Stromal cell of bone marrow (primary cell): ENCODE measurements at regions not wholly inside any gene's neighbourhood (a gene's known extent, or its start where the extent isn't known, plus 50 kb on each side); places are given as distances from the start of the nearest gene placed in this dataset.
"Not testable (repeated sequence)": the region's sequence is repeated elsewhere in the genome, so short reads cannot be mapped to it uniquely, and the experiment has no call there.

ENCODE experiments used
- DNase-seq: peaks from one replicate; pipeline ENCODE4 v3.0.0-alpha.2; 2012; ENCODE audit warnings: low read depth

DNA sequence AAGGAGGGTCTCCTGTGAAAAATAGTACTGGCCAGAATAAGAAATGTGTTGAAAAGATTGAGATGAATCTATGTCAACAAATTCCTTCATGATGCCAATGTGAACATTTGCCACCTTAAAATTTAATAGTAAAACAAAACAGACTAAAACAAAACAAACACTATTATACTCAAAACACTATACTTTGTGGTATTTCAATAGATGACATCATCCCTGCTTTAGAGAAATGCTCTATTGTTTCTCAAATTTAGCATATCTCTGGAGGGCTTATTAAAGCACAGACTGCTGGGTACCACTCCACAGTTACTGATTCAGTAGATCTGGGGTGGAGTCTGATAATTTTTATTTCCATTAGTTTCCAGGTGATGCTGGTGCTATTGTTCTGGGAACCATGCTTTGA is 579.4 kb upstream of the FAM98A start:
- DNase-seq = no peak

DNA sequence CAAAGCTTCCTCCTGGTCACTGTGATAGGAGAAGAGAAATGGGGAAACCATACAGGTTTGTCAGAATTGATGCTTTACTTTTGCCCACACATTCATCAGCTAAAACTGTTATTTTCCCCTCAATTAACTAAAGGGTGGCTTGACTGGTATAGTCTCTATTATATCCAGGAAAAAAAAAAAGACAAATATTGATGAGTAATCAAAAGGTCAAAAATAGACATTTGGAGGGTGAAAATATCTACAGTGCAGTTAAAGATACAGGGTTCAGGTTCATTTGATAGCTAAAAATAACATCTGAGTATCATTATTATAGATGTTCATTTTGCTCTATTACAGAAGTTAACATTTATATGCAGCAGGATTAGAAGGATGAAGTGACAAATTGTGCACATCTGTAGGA is 577.6 kb upstream of the FAM98A start:
- DNase-seq = no peak

DNA sequence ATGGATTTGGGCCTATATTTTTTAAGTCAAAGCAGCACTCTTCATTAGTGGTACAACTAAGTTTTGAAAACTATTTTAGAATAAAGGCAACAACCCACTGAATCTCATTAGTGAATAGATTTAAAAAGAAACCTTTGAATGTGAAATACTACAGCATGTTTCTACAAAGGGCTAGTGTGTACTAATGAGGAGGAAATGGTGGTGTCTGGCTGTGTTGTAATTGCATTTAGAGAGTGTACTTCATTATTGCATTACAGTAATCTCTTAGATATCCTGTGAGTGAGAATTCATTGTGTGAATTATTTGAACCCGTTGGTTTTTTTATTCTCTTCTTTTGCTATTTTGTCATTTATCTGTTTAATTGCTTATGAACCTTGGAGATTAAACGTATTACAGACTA is 575.4 kb upstream of the FAM98A start:
- no peak for DNase-seq

DNA sequence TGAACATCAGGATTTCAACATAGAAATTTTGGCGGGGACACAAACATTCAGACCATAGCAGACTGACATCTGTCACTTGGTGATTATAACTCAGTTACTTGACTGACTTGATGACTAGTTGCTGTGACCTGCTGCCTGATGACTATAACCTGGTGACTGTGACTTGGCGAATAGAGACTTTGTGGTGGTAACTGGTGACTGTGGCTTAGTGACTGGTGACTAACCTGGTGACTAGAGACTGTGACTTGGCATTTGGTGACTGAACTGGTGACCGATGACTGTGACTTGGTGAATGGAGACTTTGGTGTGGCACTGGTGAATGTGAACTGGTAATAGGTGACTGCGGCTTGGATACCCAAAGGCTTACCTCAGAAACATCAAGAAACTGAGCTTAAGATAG is 563.1 kb upstream of the FAM98A start:
- DNase-seq = no peak

DNA sequence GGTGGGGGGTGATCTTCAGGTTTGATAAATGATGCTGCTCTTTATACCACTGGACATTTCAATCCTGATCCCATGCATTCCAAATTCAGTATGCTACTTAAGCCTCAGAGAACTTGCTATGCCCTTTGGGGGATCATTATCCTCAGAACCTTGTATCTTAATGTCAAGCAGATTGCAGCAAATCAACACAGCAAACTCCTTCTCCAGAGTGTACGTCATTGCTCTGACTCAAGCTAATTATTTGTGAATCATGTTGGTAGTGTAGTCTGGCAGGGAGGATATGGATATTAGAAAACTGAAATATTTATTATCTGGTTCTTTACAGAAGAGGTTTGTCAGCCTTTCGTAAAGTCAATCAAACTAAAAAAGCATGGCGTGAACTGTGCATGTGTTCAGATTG is 562.5 kb upstream of the FAM98A start:
- peak; percentile 2 for DNase-seq

DNA sequence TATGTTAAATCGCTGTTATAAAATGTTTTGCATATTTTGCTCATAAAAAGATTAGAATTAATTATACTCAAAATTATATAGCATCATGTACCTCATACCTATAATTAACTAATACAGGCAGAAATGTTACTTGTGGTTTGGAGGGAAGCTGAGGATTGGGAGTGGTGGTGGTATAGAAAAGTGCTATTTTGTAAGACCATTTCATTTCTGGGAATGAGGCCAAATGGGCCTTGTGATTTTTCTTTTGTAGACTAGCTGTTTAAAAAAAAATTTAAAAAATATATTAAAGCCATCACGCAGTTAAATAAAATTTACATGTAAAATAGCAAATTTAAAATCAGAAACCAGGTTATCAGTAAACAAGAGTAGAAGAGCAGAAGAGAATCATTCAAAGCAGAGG is 560.8 kb upstream of the FAM98A start:
- no peak for DNase-seq

DNA sequence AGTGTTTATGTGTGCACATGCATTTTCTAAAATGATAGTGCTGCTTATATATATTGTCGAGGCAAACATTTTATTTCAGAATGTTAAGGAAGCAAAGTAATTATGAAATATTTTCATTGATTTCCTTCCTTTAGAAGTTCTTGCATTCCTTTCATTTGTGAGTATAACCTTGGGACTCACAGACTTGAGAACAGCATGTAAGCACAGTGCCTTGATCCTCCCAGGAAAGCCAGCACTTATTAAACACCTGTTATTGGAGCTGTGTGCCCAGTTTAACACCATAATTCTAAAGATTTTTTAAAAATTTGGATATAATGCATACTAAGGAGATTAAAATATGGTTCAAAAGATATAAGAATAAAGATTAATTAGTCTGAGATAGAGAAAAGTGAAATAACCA is 554.4 kb upstream of the FAM98A start:
- DNase-seq = no peak

DNA sequence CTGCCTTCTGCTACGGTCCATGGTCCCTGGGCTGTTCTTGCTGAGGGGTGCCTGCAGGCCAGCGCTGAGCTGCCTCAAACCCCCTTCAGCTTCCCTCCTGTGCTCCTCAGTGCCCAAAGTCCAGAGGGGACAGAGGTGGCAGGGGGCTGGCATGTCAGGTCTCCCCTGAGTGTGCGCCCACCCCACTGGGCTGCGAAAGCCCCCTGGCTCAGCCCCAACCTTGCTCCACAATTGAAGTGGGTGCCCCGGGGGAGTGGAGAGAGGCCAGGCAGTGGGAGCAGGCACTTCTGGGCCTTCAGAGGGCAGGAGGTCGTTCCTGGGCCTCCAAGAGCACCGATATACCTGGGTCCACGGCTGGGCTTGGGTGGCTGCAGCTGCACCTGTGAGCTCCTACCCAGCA is 548.7 kb upstream of the FAM98A start:
- DNase-seq = no peak

DNA sequence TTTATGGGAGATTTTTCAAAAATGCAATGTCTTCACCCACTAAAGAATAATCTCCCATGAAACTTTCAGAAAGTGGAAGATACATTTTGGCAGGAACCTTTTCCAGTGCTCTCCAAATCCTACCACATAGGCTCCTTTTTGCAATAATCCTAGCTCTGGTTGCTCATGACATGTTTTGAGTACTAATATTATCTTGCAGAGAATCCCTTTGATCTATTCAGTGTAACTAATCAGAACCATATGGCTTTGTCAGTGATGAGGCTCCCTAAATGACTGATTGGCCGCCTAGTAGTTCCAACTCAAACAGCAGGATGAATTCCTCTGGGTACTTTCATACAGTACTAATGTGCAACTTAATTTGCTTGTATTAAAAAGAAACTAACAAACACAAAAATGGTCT is 544.0 kb upstream of the FAM98A start:
- DNase-seq = no peak

DNA sequence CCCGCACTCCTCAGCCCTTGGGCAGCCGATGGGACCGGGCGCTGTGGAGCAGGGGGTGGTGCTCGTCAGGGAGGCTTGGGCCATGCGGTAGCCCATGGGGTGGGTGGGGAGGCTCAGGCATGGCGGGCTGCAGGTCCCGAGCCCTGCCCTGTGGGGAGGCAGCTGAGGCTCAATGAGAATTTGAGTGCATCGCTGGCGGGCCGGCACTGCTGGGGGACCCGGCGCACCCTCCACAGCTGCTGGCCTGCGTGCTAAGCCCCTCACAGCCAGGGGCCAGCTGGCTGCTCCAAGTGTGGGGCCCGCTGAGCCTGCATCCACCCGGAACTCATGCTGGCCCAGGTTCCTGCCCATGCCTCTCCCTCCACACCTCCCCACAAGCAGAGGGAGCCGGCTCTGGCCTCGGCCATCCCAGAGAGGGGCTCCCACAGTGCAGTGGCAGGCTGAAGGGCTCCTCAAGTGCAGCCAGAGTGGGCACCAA is 543.5 kb upstream of the FAM98A start:
- not testable (repeated sequence) for DNase-seq

DNA sequence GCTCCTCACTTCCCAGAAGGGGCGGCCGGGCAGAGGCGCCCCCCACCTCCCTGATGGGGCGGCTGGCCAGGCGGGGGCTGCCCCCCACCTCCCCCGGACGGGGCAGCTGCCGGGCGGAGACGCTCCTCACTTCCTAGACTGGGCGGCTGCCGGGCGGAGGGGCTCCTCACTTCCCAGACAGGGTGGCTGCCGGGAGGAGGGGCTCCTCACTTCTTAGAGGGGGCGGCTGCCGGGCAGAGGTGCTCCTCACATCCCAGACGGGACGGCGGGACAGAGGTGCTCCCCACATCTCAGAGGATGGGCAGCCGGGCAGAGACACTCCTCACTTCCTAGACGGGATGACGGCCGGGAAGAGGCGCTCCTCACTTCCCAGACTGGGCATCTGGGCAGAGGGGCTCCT is 534.0 kb upstream of the FAM98A start:
- not testable (repeated sequence) for DNase-seq

DNA sequence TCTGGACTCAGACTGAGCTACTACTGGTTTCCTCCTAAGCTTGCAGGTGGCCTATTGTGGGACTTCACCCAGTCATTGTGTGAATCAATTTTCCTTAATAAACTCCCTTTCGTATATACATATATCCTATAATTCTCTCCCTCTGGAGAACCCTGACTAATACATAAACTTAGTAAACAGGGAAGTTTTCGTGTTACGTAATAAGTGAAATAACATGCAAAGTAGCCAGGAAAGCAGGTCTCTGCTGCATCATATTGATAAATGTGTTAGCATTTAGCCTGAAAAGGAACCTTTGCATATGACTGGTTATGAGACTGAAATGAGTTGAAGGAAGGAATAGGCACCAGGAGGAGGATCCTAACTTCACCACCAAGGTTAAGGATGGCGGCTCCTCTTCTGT is 527.2 kb upstream of the FAM98A start:
- no peak for DNase-seq

DNA sequence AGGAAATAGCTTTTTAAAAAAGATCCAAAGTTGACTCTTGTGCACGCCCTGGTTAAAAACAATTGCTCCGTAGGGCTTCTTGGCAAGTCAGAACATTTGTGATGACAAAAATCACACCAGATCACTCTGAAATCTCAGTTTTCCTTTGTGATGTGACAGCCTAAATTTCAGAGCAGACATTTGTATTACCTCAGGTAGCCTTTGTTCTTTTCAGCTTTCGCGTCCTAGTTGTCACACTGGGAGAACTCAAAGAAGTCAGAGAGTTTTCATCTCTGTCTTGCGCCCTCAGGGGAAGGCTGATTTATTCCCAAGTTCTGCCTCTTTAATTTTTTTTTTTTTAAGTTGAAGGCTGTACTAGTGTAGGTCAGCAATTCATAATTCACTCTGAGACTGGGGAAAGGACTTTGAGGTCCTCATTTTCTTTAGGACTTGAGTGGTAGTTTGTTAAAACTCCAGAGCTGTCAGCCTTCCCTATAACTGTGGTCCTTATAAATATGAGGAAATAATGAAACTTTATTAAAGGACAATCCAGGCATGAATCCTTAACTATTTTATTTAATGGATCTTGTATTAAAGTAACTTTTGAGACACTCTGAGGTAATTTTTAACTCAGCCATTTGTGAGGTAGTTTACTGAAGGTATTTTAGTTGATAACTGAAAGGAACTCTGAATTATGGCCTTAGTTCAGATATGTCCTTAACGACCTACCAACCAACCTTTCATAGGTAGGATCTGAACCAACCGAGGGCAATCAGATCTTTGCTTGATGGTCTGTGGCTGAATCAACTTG is 525.1 kb upstream of the FAM98A start:
- DNase-seq = no peak

DNA sequence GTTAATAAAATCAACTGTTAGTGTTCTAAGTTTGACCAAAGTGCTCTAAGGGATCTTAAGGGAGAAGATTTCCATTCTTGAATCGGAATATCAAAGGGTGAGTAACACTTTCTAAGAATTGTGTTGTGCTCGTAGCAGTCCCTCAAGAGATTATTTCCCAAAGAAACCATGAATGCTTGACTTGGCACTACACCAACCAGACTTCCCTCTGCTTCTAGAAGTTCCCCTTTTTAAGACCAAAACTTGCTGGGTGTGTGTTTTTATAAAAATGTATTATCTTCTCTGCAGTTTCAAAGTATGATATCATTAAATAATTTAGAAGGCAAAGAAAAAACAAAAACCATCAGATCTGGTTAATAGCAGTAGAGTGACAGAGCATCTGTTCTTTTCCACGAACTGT is 522.0 kb upstream of the FAM98A start:
- DNase-seq = no peak

DNA sequence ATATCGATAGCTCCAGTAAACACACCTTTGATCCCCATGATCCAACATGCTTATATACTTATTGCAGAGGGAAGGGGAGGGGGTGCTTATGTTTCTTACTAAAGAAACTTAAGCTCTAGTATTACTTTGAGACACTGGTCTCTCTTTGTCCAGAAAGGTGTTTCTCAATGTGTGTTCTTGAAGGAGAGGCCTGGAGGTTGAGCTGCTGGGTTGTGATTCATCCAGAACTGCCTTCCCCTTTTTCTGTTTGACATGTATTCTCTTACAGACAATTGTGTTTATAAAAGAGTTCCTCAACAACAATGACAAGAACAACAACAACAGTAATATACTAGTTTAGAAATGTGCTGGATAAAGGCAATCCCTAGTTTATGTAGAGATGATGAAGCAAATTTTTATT is 516.0 kb upstream of the FAM98A start:
- DNase-seq = no peak

DNA sequence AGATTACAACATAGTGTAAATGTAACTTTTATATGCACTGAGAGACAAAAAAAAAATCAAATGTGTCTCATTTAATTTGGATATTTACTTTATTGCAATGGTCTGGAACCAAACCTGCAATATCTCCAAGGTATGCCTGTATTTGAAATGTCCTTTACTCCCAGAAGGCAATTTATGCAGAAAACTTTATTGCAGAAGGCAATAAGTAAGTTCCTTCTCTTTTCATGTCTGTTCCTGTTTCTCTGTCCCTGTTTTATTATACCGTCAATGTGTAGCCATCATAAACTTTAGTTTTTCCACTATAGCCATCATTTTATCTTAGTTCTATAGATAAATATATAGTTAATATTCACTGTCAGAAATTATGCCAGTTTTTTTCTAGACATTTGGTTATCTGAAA is 513.1 kb upstream of the FAM98A start:
- no peak for DNase-seq

DNA sequence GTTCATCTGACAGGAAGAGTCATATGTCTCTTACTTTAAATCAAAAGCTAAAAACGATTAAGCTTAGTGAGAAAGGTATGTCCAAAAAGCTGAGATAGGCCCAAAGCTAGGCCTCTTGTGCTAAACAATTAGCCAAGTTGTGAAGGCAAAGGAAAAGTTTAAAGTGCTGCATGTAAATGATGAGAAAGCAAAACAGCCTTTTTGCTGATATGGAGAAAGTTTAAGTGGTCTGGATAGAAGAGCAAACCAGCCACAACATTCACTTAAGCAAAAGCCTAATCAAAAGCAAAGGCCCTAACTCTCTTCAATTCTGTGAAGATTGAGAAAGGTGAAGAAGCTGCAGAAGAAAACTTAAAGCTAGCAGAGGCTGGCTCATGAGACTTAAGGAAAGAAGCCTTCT is 511.3 kb upstream of the FAM98A start:
- DNase-seq = no peak

DNA sequence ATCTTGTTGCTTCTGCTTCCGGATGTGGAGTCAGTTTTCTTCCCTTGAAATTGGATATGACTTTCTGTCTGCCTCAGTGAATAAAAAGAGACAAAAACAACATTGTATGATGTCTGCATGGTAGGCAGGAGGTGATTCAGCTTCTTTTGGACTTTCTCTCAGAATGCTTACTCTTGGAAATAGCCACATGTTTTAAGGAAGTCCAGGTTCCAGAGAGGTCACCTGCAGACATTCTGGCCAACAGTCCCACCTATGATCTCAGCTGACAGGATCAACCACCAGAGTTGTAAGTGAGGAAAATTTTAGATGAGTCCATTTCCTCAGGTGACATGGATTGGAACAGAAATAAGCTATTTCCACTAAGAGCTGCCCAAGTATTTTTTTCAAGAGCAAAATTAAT is 508.7 kb upstream of the FAM98A start:
- DNase-seq = no peak

DNA sequence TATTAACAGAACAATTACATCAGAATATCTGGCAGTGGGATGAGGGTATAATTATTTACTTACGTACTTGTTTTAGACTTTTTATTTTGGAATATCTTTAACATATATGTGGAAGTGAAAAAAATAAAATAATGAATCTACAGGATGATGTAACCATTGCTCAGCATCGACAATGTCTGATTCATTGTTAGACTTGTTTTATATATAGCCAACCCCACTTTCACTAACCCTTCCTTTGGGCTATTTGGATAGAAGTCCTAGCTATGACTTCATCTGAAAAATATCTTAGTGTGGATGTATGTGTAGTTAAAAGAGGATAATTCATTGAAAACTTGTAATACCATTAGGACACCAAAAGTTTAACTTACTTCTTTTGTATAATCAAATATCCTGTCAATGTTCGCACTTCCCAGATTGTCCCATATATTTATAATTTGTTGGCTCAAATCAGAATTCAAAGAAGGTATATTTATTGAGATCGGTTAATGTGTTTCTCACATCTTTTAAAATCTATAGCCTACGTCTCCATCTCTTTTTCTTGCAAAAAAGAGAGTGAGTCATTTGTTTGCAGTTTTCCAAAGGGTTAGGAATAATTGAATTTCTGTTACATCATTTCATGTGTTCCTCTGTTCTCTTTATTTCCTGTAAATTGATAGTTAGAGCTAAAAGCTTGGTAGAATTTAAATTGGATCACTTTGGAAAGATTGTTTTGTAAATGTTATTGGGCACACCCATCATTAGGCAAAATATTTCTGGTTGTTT is 506.1 kb upstream of the FAM98A start:
- DNase-seq = peak; percentile 43

DNA sequence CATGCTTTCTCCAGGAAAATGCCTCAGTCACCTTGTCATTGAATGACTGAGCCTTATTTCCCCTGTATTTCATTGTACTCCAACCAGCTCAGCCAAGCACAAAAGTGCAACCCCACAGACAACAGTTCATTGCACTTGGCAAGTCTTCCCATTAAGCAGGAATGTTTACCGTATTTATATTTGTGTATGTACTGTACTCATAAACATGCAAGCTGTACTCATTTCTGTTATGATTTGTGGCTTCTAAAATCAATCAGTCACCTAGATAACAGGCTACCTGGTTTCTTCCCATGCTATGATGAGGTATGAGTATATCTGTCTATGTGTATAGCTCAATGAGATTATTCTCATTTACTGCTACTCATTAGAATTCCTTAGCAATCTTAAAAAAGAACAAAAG is 505.5 kb upstream of the FAM98A start:
- no peak for DNase-seq

DNA sequence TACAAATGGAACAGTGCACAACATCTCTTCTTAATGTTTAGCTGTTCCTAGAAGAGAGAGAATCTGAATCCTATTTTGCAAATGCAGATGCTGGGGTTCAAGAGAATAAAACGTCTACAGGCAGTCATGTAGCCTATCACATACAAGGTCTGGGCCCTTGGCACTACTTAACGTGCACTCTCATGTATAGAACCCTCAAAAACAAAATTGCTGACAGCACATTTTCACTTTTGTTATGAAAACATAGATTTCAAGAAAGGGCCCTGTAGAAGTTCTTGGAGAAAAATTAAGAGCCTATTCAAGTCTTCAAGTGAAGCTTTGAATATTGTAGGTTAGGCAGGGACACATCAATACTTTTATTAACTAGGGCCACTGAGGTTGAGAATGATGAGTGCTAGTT is 504.3 kb upstream of the FAM98A start:
- DNase-seq = no peak

DNA sequence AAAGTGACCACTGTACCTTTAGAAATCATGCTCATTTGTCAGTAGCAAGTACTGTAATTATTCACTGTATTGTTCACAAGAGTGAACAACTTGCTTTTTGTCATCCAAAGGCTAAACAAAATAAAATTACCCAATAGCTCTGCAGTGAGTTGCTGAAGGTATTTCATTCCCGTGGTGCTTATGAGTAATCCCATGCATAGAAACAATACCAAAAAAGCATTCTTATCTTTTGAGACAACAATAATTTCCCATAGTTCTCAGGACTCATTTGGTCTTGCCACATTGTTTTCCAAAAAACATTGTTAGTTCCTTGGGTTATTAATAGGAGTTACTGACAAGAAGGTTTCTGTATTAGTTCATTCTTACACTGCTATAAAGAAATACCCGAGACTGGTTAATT is 503.2 kb upstream of the FAM98A start:
- DNase-seq = no peak

DNA sequence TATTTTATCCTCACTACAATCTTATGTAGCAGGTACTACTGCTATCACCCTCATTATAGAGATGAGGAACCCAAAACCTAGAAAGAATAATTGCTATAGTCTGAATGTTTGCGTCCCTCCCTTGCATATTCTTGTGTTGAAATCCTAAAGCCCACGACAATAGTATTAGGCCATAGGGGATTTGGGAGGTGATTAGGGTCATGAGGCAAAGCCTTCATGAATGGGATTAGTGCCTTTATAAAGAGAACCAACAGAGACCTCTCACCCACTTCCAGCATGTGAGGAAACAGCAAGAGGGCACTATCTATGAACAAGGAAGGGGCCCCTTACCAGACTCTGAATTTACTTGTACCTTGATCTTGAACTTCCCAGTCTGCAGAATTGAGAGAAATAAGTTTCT is 500.3 kb upstream of the FAM98A start:
- DNase-seq = no peak

DNA sequence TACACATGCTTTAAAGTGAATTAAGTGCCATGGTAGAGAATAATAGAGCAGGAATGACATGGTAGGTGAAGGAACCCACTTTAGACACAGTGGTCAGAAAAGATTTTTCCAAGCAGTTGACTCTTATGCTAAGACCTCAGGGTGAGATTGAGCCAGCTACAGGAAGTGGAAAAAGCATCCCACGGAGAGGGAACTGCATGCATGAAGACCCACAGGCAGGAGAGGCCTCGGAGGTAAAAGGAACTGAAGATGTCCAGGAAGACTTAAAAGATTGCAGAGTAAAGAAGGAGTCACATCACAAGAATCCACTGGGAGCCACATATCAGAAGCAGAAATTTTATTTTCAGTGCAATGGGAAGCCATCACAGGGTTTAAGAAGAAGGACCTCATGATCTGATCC is 499.2 kb upstream of the FAM98A start:
- DNase-seq = no peak
